HG03108 (cell line): ENCODE measurements at regions not wholly inside any gene's neighbourhood (a gene's known extent, or its start where the extent isn't known, plus 50 kb on each side); places are given as distances from the start of the nearest gene placed in this dataset.

Experiments
- ATAC-seq: cut with Tn5 transposase; IDR thresholded peaks from one replicate; pipeline ENCODE4 v1.9.1; 2021; ENCODE audit warnings: moderate library complexity; ENCODE audit not compliant: unreplicated experiment

GRCh38 chr5:77948476-77948875, 172.3 kb upstream of the TBCA start:
- ATAC-seq = no peak

GRCh38 chr5:77947041-77947428, 170.9 kb upstream of the TBCA start:
- ATAC-seq = no peak

GRCh38 chr5:77946381-77947040, 170.4 kb upstream of the TBCA start:
- ATAC-seq = no peak

GRCh38 chr5:77945874-77946273, 169.7 kb upstream of the TBCA start:
- no peak for ATAC-seq

- no peak for ATAC-seq
Observed at GRCh38 chr5:77944757-77945340, 168.7 kb upstream of the TBCA start.

GRCh38 chr5:77943851-77944250, 167.7 kb upstream of the TBCA start:
- no peak for ATAC-seq

- ATAC-seq = no peak
Observed at GRCh38 chr5:77942578-77943239, 166.6 kb upstream of the TBCA start.

GRCh38 chr5:77937015-77937908, 161.1 kb upstream of the TBCA start:
- ATAC-seq = peak; percentile 76

- peak; percentile 12 for ATAC-seq
Observed at GRCh38 chr5:77936365-77936693, 160.2 kb upstream of the TBCA start.

- ATAC-seq = peak; percentile 53
Observed at GRCh38 chr5:77935506-77936364, 159.6 kb upstream of the TBCA start.

GRCh38 chr5:77928776-77929300, 152.7 kb upstream of the TBCA start:
- no peak for ATAC-seq

GRCh38 chr5:77926337-77926736, 150.2 kb upstream of the TBCA start:
- ATAC-seq = no peak

- no peak for ATAC-seq
Observed at GRCh38 chr5:77925503-77925902, 149.4 kb upstream of the TBCA start.

GRCh38 chr5:77924081-77924480, 147.9 kb upstream of the TBCA start:
- no peak for ATAC-seq

GRCh38 chr5:77923666-77924065, 147.5 kb upstream of the TBCA start:
- no peak for ATAC-seq

- no peak for ATAC-seq
Observed at GRCh38 chr5:77921094-77921768, 145.1 kb upstream of the TBCA start.

- no peak for ATAC-seq
Observed at GRCh38 chr5:77920359-77921058, 144.4 kb upstream of the TBCA start.

GRCh38 chr5:77915346-77915745, 139.2 kb upstream of the TBCA start:
- no peak for ATAC-seq

GRCh38 chr5:77912721-77913120, 136.6 kb upstream of the TBCA start:
- no peak for ATAC-seq
